ENCODE measurements at regions not wholly inside any gene's neighbourhood (a gene's known extent, or its start where the extent isn't known, plus 50 kb on each side); places are given as distances from the start of the nearest gene placed in this dataset.

DNA sequence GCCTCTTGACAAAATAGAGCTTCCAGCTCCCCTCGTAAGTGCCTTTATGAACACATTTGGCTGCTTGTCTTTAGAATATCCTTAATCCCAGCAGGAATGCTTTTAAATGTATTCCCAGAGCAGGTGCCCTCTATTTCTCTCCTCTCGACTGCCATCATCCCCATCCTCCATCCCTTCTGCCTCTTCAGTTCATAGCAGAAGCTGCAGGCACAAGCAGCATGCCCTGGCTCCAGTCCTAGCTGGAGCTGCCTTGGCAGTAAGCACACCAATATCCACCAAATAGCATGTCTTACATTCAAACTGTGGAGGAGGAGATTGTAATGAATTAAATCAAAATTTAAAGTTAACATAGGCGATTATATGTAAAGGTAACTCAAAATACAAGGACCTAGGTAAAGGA is 891.3 kb upstream of the SLC39A10 start:
- ATAC-seq = no peak
- H3K36me3 ChIP-seq (ENCODE audit: control insufficient read depth in 1 of 2, insufficient read depth in 2 of 2, low read length in 2 of 2) = no peaks in the 10 kb centered on the region
- H4K20me1 ChIP-seq (ENCODE audit: insufficient read depth) = no peaks in the 10 kb centered on the region
- RAD21 ChIA-PET (ENCODE audit: low non-redundant PET in 1 of 2, low total read pairs in 2 of 2, uncharacterized antibody in 2 of 2, unreplicated experiment in 2 of 2) = no interaction called here
- H3K4me3 ChIP-seq (replicated peaks in 1 of 2; ENCODE audit: low read depth in 1 of 2, low read length in 2 of 2) = no peak overlapping the region
- H3K9me2 ChIP-seq (ENCODE audit: insufficient read depth) = no peaks in the 10 kb centered on the region
- no peak overlapping the region for H2AFZ ChIP-seq (ENCODE audit: low read depth, low read length, poor library complexity, severe bottlenecking)
- TF ChIP-seq, protein P1, sequence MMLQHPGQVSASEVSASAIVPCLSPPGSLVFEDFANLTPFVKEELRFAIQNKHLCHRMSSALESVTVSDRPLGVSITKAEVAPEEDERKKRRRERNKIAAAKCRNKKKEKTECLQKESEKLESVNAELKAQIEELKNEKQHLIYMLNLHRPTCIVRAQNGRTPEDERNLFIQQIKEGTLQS (IDR thresholded peaks at IDR 0.05) = no peak
- CTCF ChIA-PET = no interaction called here
- BruUV-seq (replicated peaks) = no TSS peak
- H3K27me3 ChIP-seq (ENCODE audit: insufficient read depth, low read length) = no peaks in the 10 kb centered on the region
- H3K4me1 ChIP-seq (ENCODE audit: control insufficient read depth in 1 of 2, insufficient read depth in 2 of 2, low read length in 2 of 2) = no peaks in the 10 kb centered on the region
- POLR2A ChIA-PET = no interaction called here
- H3K4me2 ChIP-seq (ENCODE audit: low read length) = no peak overlapping the region
- no peaks in the 10 kb centered on the region for H3K79me2 ChIP-seq (ENCODE audit: insufficient read depth, low read length)
- intact Hi-C loops (cut with micrococcal nuclease) = no loop called here
- no peaks in the 10 kb centered on the region for H3K9me3 ChIP-seq (ENCODE audit: control insufficient read depth in 1 of 2, insufficient read depth in 1 of 2, low read depth in 1 of 2, low read length in 2 of 2)
- DNase-seq (ENCODE audit: low read depth, low spot score) = no peak
- H3K9ac ChIP-seq (ENCODE audit: low read length) = no peak overlapping the region
- no peak overlapping the region for H3K27ac ChIP-seq (ENCODE audit: low read depth, low read length)

DNA sequence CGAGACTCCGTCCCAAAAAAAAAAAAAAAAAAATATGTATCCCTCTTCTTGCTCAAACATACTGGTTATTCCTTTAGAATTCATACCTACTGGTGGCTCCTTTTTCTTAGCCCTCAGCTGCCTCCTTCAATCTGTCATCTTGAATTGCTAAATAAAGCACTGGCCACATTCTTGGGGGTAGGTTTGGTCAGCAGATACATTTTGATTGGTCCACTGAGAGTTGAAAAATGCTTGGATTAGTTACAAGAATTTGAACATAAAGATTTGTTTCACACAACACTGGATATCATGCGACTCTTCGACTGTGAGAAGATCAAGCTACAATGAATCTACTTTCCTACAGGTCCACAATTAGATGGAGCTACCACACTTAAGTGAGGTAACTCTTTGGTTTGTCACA is 906.1 kb upstream of the SLC39A10 start:
- Histone ChIP-seq H4K20me1 (ENCODE audit: insufficient read depth) (no peaks in the 10 kb centered on the region), H3K9me2 (ENCODE audit: insufficient read depth) (peaks cover 7% of the 10 kb centered on the region; the same call in 1 of the 2 replicates), H2AFZ (ENCODE audit: low read depth, low read length, poor library complexity, severe bottlenecking) (no peak overlapping the region), H3K36me3 (ENCODE audit: control insufficient read depth in 1 of 2, insufficient read depth in 2 of 2, low read length in 2 of 2) (no peaks in the 10 kb centered on the region), H3K27me3 (ENCODE audit: insufficient read depth, low read length) (no peaks in the 10 kb centered on the region), H3K4me3 (replicated peaks in 1 of 2; ENCODE audit: low read depth in 1 of 2, low read length in 2 of 2) (no peak overlapping the region), H3K27ac (ENCODE audit: low read depth, low read length) (no peak overlapping the region), H3K9me3 (ENCODE audit: control insufficient read depth in 1 of 2, insufficient read depth in 1 of 2, low read depth in 1 of 2, low read length in 2 of 2) (no peaks in the 10 kb centered on the region), H3K79me2 (ENCODE audit: insufficient read depth, low read length) (no peaks in the 10 kb centered on the region), H3K4me2 (ENCODE audit: low read length) (no peak overlapping the region), H3K4me1 (ENCODE audit: control insufficient read depth in 1 of 2, insufficient read depth in 2 of 2, low read length in 2 of 2) (no peaks in the 10 kb centered on the region), H3K9ac (ENCODE audit: low read length) (no peak overlapping the region)
- ChIA-PET CTCF (no interaction called here), RAD21 (ENCODE audit: low non-redundant PET in 1 of 2, low total read pairs in 2 of 2, uncharacterized antibody in 2 of 2, unreplicated experiment in 2 of 2) (no interaction called here), POLR2A (no interaction called here)
- BruUV-seq (replicated peaks) = no TSS peak
- intact Hi-C loops (cut with micrococcal nuclease) = no loop called here
- DNase-seq (ENCODE audit: low read depth, low spot score) = no peak
- no peak for TF ChIP-seq YY1 (IDR thresholded peaks at IDR 0.05; ENCODE audit: extremely low read depth, insufficient replicate concordance, low read depth, low read length)
- TF ChIP-seq CBX3 (IDR thresholded peaks at IDR 0.05; ENCODE audit: low read depth) = no peak
- no peak for TF ChIP-seq CEBPB (IDR thresholded peaks at IDR 0.05; ENCODE audit: low read depth)
- no peak for TF ChIP-seq POLR2A (IDR thresholded peaks at IDR 0.05; ENCODE audit: borderline replicate concordance, extremely low read depth, insufficient read depth, insufficient read length)
- TF ChIP-seq JUND (IDR thresholded peaks at IDR 0.05) = no peak
- no peak for TF ChIP-seq SP1 (IDR thresholded peaks at IDR 0.05; ENCODE audit: low read depth)
- no peak for TF ChIP-seq EGR1 (IDR thresholded peaks at IDR 0.05; ENCODE audit: low read depth)
- TF ChIP-seq, protein P2, sequence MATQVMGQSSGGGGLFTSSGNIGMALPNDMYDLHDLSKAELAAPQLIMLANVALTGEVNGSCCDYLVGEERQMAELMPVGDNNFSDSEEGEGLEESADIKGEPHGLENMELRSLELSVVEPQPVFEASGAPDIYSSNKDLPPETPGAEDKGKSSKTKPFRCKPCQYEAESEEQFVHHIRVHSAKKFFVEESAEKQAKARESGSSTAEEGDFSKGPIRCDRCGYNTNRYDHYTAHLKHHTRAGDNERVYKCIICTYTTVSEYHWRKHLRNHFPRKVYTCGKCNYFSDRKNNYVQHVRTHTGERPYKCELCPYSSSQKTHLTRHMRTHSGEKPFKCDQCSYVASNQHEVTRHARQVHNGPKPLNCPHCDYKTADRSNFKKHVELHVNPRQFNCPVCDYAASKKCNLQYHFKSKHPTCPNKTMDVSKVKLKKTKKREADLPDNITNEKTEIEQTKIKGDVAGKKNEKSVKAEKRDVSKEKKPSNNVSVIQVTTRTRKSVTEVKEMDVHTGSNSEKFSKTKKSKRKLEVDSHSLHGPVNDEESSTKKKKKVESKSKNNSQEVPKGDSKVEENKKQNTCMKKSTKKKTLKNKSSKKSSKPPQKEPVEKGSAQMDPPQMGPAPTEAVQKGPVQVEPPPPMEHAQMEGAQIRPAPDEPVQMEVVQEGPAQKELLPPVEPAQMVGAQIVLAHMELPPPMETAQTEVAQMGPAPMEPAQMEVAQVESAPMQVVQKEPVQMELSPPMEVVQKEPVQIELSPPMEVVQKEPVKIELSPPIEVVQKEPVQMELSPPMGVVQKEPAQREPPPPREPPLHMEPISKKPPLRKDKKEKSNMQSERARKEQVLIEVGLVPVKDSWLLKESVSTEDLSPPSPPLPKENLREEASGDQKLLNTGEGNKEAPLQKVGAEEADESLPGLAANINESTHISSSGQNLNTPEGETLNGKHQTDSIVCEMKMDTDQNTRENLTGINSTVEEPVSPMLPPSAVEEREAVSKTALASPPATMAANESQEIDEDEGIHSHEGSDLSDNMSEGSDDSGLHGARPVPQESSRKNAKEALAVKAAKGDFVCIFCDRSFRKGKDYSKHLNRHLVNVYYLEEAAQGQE (IDR thresholded peaks at IDR 0.05; ENCODE audit: low read depth) = no peak
- TF ChIP-seq SRF (IDR thresholded peaks at IDR 0.05; ENCODE audit: low read depth) = no peak
- TF ChIP-seq EZH2 (IDR thresholded peaks at IDR 0.05) = no peak
- TF ChIP-seq TCF7L2 (IDR thresholded peaks at IDR 0.05; ENCODE audit: borderline replicate concordance, extremely low read depth, insufficient read depth, insufficient read length) = no peak
- TF ChIP-seq, protein P3, sequence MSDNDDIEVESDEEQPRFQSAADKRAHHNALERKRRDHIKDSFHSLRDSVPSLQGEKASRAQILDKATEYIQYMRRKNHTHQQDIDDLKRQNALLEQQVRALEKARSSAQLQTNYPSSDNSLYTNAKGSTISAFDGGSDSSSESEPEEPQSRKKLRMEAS (IDR thresholded peaks at IDR 0.05) = no peak
- TF ChIP-seq RAD21 (IDR thresholded peaks at IDR 0.05; ENCODE audit: low read depth) = no peak
- TF ChIP-seq EZH2phosphoT487 (IDR thresholded peaks at IDR 0.05; ENCODE audit: borderline replicate concordance) = no peak
- TF ChIP-seq ZFX (IDR thresholded peaks at IDR 0.05) = no peak
- TF ChIP-seq FOSL1 (IDR thresholded peaks at IDR 0.05; ENCODE audit: low read depth) = no peak
- TF ChIP-seq ZNF274 (IDR thresholded peaks at IDR 0.05; ENCODE audit: low read depth, low read length) = no peak
- TF ChIP-seq, protein P1 (IDR thresholded peaks at IDR 0.05) = no peak
- no peak for ATAC-seq

Measured in HCT116 (cell line).